ENCODE measurements at regions not wholly inside any gene's neighbourhood (a gene's known extent, or its start where the extent isn't known, plus 50 kb on each side); places are given as distances from the start of the nearest gene placed in this dataset.

DNA sequence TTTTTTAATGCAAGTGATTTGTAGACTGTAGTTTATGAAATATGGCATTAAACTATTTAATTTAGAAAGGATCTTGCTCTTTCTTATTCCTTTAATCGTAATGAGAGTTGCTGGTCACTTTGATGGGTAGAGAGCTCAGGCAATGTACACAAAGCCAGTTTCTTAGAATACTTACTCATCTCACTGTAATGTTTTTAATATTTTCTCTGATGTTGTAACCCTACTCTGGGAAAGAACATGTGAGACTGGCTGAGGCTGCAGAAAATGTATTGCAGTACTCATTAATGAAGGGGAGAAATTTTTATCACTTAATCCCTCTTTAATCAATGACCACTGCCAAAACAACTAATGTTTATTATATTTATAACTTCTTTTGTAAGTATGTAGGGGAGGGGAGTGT is 479.4 kb upstream of the KCNMB2 start:
- WGBS, 2 experiments (ENCODE audit: extremely low coverage in 1 of 2, insufficient coverage in 1 of 2, insufficient read length in 1 of 2, insufficient replicate concordance in 2 of 2, low coverage in 1 of 2, low lambda C conversion rate in 2 of 2, missing lambda C conversion rate in 1 of 2) = 87% methylated on average over 1 of the region's 1 CpG; no CpG with 5 or more reads in 1 of the 2 experiments
- no peaks in the 10 kb centered on the region for H3K4me1 ChIP-seq (replicated peaks in 1 of 4; ENCODE audit: control insufficient read depth in 3 of 4, insufficient read depth in 4 of 4, low read length in 3 of 4)
- H4K91ac ChIP-seq (replicated peaks; ENCODE audit: insufficient read length, low read length) = no peak overlapping the region
- FAIRE-seq (no peak), DNase-seq (ENCODE audit: low read depth in 1 of 2, low spot score in 2 of 2) (no peak)
- ChIA-PET POLR2A (ENCODE audit: partially characterized antibody) (no interaction called here), CTCF (ENCODE audit: partially characterized antibody) (no interaction called here)
- no peaks in the 10 kb centered on the region for H3K27me3 ChIP-seq (replicated peaks in 1 of 4; ENCODE audit: control insufficient read depth in 3 of 4, extremely low read depth in 1 of 4, insufficient read depth in 3 of 4, low read length in 3 of 4)
- H3K27ac ChIP-seq (ENCODE audit: low read depth, low read length) = no peak overlapping the region
- no peaks in the 10 kb centered on the region for H3K9me3 ChIP-seq (ENCODE audit: insufficient read depth in 2 of 2, low read depth in 1 of 2, low read length in 1 of 2)
- H4K20me1 ChIP-seq (replicated peaks in 1 of 2; ENCODE audit: control insufficient read depth in 1 of 2, insufficient read depth in 2 of 2, low read length in 2 of 2) = no peaks in the 10 kb centered on the region
- H2BK12ac ChIP-seq (ENCODE audit: low read depth, low read length) = no peak overlapping the region
- H3K9ac ChIP-seq (replicated peaks in 1 of 4; ENCODE audit: extremely low read depth in 1 of 4, low read depth in 3 of 4, low read length in 3 of 4) = no peak overlapping the region
- no peak overlapping the region for H2AK5ac ChIP-seq (ENCODE audit: low read depth, low read length)
- no peaks in the 10 kb centered on the region for H3K79me2 ChIP-seq (ENCODE audit: control insufficient read depth in 1 of 2, insufficient read depth in 2 of 2, low read length in 2 of 2)
- H3K36me3 ChIP-seq (ENCODE audit: control insufficient read depth in 2 of 4, insufficient read depth in 4 of 4, low read length in 3 of 4) = no peaks in the 10 kb centered on the region
- H3K56ac ChIP-seq (replicated peaks; ENCODE audit: insufficient read length, low read depth, low read length) = no peak overlapping the region
- no peaks in the 10 kb centered on the region for H3K23me2 ChIP-seq (ENCODE audit: low read depth, low read length)
- H3K23ac ChIP-seq (ENCODE audit: insufficient read length) = no peak overlapping the region
- no peak overlapping the region for H4K8ac ChIP-seq (ENCODE audit: extremely low read depth, insufficient read depth, low read length)
- no peak overlapping the region for H2BK15ac ChIP-seq (ENCODE audit: low read length)
- H3K4me3 ChIP-seq (ENCODE audit: extremely low read depth in 1 of 4, insufficient read depth in 2 of 4, low read depth in 3 of 4, low read length in 4 of 4) = no peak overlapping the region
- H3K79me1 ChIP-seq (ENCODE audit: low read depth, low read length) = no peaks in the 10 kb centered on the region
- no peak overlapping the region for H3K4me2 ChIP-seq (ENCODE audit: insufficient read depth in 1 of 2, low read depth in 2 of 2, low read length in 2 of 2)
- H2AFZ ChIP-seq (ENCODE audit: low read length) = no peak overlapping the region
- H2BK5ac ChIP-seq (ENCODE audit: low read depth, low read length) = no peak overlapping the region
- H3K14ac ChIP-seq (ENCODE audit: insufficient read length) = no peak overlapping the region
- H3K18ac ChIP-seq (ENCODE audit: extremely low read depth, low read length) = no peak overlapping the region
- no peak overlapping the region for H2BK120ac ChIP-seq (replicated peaks; ENCODE audit: low read depth, low read length)
- H4K5ac ChIP-seq (ENCODE audit: insufficient read length, low read depth, low read length) = no peak overlapping the region
- H3K4ac ChIP-seq (replicated peaks; ENCODE audit: insufficient read length, low read depth, low read length) = no peak overlapping the region
- no peak overlapping the region for H2BK20ac ChIP-seq (ENCODE audit: low read length)
- no peak for TF ChIP-seq HDAC2 (IDR thresholded peaks at IDR 0.05; ENCODE audit: borderline replicate concordance in 1 of 2, low read depth in 2 of 2, low read length in 2 of 2)
